ENCODE measurements at regions not wholly inside any gene's neighbourhood (a gene's known extent, or its start where the extent isn't known, plus 50 kb on each side); places are given as distances from the start of the nearest gene placed in this dataset.

- TF ChIP-seq AFF4 (CRISPR knock-in tag; IDR thresholded peaks at IDR 0.05) (no peak), ARHGAP35 (IDR thresholded peaks at IDR 0.05; ENCODE audit: partially characterized antibody) (no peak)
Observed at GRCh38 chr18:57212678-57213077, 65.8 kb downstream of the BOD1L2 start (continued).

GRCh38 chr18:57214976-57215375 is 68.1 kb downstream of the BOD1L2 start:
- ChIA-PET CTCF (ENCODE audit: low intra/inter-chr PET ratio) (no interaction called here), POLR2A (no interaction called here)
- BruUV-seq (replicated peaks) = no TSS peak
- H2AFZ ChIP-seq (ENCODE audit: low read depth, low read length) = no peak overlapping the region
- no peak overlapping the region for H3K4me3 ChIP-seq
- DNase-seq (ENCODE audit: extremely low read depth in 1 of 4, low spot score in 3 of 4) = no peak
- no peaks in the 10 kb centered on the region for H3K79me2 ChIP-seq (ENCODE audit: control insufficient read depth, insufficient read depth, low read length)
- H3K9me3 ChIP-seq (replicated peaks; ENCODE audit: control insufficient read depth, insufficient read depth, low read depth, low read length) = no peaks in the 10 kb centered on the region
- no peaks in the 10 kb centered on the region for H3K36me3 ChIP-seq (ENCODE audit: control insufficient read depth, insufficient read depth, low read length)
- WGBS (ENCODE audit: insufficient coverage, low coverage, missing lambda C conversion rate) = 5% methylated on average over 3 of the region's 3 CpGs
- no peaks in the 10 kb centered on the region for H3K4me1 ChIP-seq (replicated peaks in 1 of 2; ENCODE audit: control insufficient read depth in 2 of 2, insufficient read depth in 2 of 2, low read length in 2 of 2)
- in situ Hi-C loops (cut with MboI) = no loop called here
- H3K27me3 ChIP-seq (ENCODE audit: control insufficient read depth in 2 of 2, insufficient read depth in 2 of 2, low read length in 2 of 2) = peaks cover 0 to 4% of the 10 kb centered on the region in 2 experiments; a peak in 1 of 5 replicates
- intact Hi-C loops (cut with micrococcal nuclease) = no loop called here
- no peak for ATAC-seq
- H3K27ac ChIP-seq (ENCODE audit: extremely low read depth, low read depth, low read length) = no peak overlapping the region
- H3K9ac ChIP-seq (ENCODE audit: insufficient read depth in 1 of 2, low read depth in 2 of 2, low read length in 2 of 2) = no peak overlapping the region
- no peaks in the 10 kb centered on the region for H3K9me1 ChIP-seq (ENCODE audit: control insufficient read depth, insufficient read depth, low read length)
- no peaks in the 10 kb centered on the region for H4K20me1 ChIP-seq (replicated peaks; ENCODE audit: control insufficient read depth, insufficient read depth, low read length)
- FAIRE-seq = no peak
- no peak overlapping the region for H3K4me2 ChIP-seq (ENCODE audit: insufficient read depth, low read length)
- TF ChIP-seq FOXA3 (CRISPR knock-in tag; conservative IDR thresholded peaks at IDR 0.05 in 1 of 2, IDR thresholded peaks at IDR 0.05 in 1 of 2) = no peak
- no peak for TF ChIP-seq ZNF239 (CRISPR knock-in tag; IDR thresholded peaks at IDR 0.05)
- TF ChIP-seq TCF7 (IDR thresholded peaks at IDR 0.05; ENCODE audit: borderline replicate concordance) = no peak
- no peak for TF ChIP-seq ZBTB7A (IDR thresholded peaks at IDR 0.05; ENCODE audit: borderline replicate concordance, control insufficient read depth, low read depth, low read length)
- TF ChIP-seq ZBTB12 (CRISPR knock-in tag; IDR thresholded peaks at IDR 0.05) = no peak
- TF ChIP-seq TBL1XR1 (IDR thresholded peaks at IDR 0.05; ENCODE audit: low read length in 2 of 2) = no peak
- no peak for TF ChIP-seq POLR2AphosphoS5 (IDR thresholded peaks at IDR 0.05; ENCODE audit: control insufficient read depth, insufficient read depth, low read depth, low read length)
